ENCODE measurements at regions not wholly inside any gene's neighbourhood (a gene's known extent, or its start where the extent isn't known, plus 50 kb on each side); places are given as distances from the start of the nearest gene placed in this dataset.

- no peak for DNase-seq (ENCODE audit: low spot score)
- in situ Hi-C loops (cut with MboI; ENCODE audit: low pct_unique_long_range_greater_than_20kb, low sequenced_read_pairs, unreplicated experiment), result no loop called here
- TF ChIP-seq CTCF (IDR thresholded peaks at IDR 0.05; ENCODE audit: extremely low read depth, insufficient read depth, missing control alignments), result no peak
Observed at GRCh38 chr9:107410420-107410819, 79.1 kb downstream of the KLF4 start.

DNA sequence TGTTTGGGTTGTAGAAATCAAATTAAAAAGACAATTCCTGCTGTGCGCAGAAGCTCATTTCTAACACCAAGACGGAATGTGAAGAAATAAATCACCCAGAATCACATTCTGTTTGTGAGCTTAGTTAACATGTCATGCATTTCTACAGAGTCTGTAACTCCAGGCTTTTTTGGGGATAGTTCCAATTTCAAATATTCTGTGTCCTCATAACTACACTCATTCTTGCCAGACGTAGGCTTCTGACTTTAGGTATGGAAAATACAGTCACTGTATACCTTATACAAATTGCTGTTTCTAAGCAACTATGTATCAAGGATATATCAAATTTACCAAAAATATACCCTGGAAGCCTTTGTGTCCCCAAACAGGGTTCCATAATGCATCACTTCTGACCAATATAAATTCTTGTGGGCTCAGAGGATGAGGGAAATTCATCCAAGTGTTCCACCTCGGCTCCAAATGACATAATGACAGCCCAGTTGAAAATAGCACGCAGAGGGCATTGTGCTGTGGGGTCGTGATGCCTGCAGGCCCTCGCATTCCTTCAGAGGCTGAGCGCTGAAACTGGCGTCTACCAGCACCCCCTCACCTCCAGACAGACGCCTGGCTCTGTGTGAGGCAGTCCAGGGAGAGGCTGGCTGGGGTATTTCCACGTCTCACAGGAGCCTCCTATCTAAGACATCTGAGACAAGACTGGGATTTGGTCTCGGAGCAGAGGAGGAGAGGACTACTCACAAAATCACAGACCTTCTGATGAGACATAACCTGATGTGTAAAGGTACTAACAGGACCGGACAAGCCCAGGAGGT is 79.8 kb downstream of the KLF4 start:
- no peak for DNase-seq (ENCODE audit: low spot score)
- in situ Hi-C loops (cut with MboI; ENCODE audit: low pct_unique_long_range_greater_than_20kb, low sequenced_read_pairs, unreplicated experiment), result no loop called here
- no peak for TF ChIP-seq CTCF (IDR thresholded peaks at IDR 0.05; ENCODE audit: extremely low read depth, insufficient read depth, missing control alignments)

DNA sequence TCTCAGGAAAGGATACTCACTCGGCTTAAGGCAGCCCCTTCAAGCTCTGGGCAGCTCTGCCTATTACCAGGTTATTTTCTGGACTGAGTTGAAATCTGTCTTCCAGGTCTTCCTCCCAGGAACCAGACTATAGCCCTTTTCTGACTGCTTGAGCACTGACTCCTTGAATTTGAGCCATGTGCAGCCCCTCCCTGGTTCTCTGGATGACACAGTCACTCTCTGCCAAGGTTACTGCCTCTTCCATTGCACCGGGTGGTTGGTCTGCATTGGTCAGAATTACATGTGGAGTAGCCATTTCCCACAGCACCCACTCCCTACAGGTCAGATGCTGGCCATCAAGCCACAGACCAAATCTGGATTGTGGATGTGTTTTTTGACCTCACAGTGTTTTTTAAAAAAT is 81.9 kb downstream of the KLF4 start:
- TF ChIP-seq CTCF (IDR thresholded peaks at IDR 0.05; ENCODE audit: extremely low read depth, insufficient read depth, missing control alignments), result no peak
- no peak for DNase-seq (ENCODE audit: low spot score)
- in situ Hi-C loops (cut with MboI; ENCODE audit: low pct_unique_long_range_greater_than_20kb, low sequenced_read_pairs, unreplicated experiment), result no loop called here

DNA sequence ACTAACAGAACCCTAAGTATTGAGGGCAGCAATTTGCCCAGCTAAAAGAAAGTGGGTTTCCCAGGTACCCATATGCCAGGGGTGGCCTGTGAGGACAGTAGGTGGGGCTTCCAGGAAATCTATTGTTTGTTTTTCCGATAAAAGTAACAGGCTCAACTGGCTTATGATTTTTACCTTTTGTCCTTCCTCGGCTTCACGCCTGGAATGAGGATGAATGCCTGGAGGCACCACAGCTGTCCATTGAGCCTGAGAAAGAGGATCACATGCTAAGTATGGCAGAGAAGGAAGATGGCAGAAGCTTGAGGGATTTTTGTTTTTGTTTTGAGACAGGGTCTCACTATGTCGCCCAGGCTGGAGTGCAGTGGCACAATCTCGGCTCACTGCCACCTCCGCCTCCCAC is 84.1 kb downstream of the KLF4 start:
- TF ChIP-seq CTCF (IDR thresholded peaks at IDR 0.05; ENCODE audit: extremely low read depth, insufficient read depth, missing control alignments), result no peak
- DNase-seq (ENCODE audit: low spot score), result no peak
- in situ Hi-C loops (cut with MboI; ENCODE audit: low pct_unique_long_range_greater_than_20kb, low sequenced_read_pairs, unreplicated experiment), result no loop called here

GRCh38 chr9:107404736-107405135 is 84.8 kb downstream of the KLF4 start:
- DNase-seq (ENCODE audit: low spot score), result no peak
- no peak for TF ChIP-seq CTCF (IDR thresholded peaks at IDR 0.05; ENCODE audit: extremely low read depth, insufficient read depth, missing control alignments)
- in situ Hi-C loops (cut with MboI; ENCODE audit: low pct_unique_long_range_greater_than_20kb, low sequenced_read_pairs, unreplicated experiment), result no loop called here

DNA sequence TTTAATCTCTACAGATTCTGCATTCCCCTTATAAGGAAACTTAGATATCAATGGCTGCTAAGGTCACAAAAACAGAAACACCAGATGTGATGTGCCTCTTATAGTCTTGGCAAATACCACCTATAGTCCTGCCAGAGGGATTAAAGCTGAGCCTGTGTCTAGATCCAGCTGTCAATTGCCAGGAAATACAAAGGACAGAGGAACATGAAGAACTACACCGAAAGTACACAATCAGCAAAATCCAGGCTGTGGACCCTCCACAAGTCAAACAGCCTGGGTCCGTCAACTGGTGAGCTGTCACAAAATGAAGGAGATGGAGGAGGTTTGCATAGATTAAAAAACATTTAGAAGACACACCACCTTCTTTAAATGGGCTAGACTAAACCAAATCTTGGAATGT is 85.4 kb downstream of the KLF4 start:
- in situ Hi-C loops (cut with MboI; ENCODE audit: low pct_unique_long_range_greater_than_20kb, low sequenced_read_pairs, unreplicated experiment), result no loop called here
- no peak for TF ChIP-seq CTCF (IDR thresholded peaks at IDR 0.05; ENCODE audit: extremely low read depth, insufficient read depth, missing control alignments)
- DNase-seq (ENCODE audit: low spot score), result no peak

Measured in GM13977 (cell line).